IMR-90 (cell line): ENCODE measurements at regions not wholly inside any gene's neighbourhood (a gene's known extent, or its start where the extent isn't known, plus 50 kb on each side); places are given as distances from the start of the nearest gene placed in this dataset.
A peak's percentile ranks its signal among the peaks of the same experiment; 100 is the strongest.

Experiments used
- ATAC-seq: fragments of 200-7000 bp; cut with Tn5 transposase; 2 replicates; pipeline ENCODE4 v1.9.1; 2020; ENCODE audit warnings: low read depth, mild to moderate bottlenecking, moderate library complexity
- BruUV-seq: library from RNA; stranded (reverse); fragments of 400-500 nt; replicated peaks from 2 replicates; lab custom pipeline; 2021; lab: Mats Ljungman, UMichigan
- CTCF ChIA-PET: fragments of 300-600 bp; formaldehyde crosslinking; extraction: SDS; loops from one replicate; lab custom pipeline; 2021; ENCODE audit warnings: antibody characterized with exemption; lab: Yijun Ruan, JAX
- POLR2A ChIA-PET: fragments of 300-600 bp; sonication (Branson Sonifier 250); formaldehyde crosslinking; loops from one replicate; lab custom pipeline; 2022; ENCODE audit warnings: antibody characterized with exemption; ENCODE audit not compliant: unreplicated experiment; lab: Charles Lee
- DNase-seq: peaks from one replicate; pipeline ENCODE4 v3.0.0; 2013
- H2AFZ ChIP-seq: replicated peaks from 2 replicates; pipeline ENCODE3; 2013; ENCODE audit warnings: low read length, mild to moderate bottlenecking; ENCODE audit not compliant: poor library complexity
- H2AK5ac ChIP-seq: 2 replicates; pipeline ENCODE4 v1.6.1; 2013; ENCODE audit warnings: low read depth, low read length, inconsistent platforms
- H2AK9ac ChIP-seq: replicated peaks from 2 replicates; pipeline ENCODE3; 2013; ENCODE audit warnings: mild to moderate bottlenecking, low read depth, low read length, moderate library complexity; ENCODE audit not compliant: poor library complexity
- H2BK120ac ChIP-seq: 2 replicates; pipeline ENCODE4 v1.6.1; 2013; ENCODE audit warnings: low read depth, low read length, inconsistent platforms
- H2BK15ac ChIP-seq: 3 replicates; pipeline ENCODE4 v1.6.1; 2013; ENCODE audit warnings: low read depth, low read length, inconsistent platforms
- H2BK20ac ChIP-seq: 2 replicates; pipeline ENCODE4 v1.6.1; 2013; ENCODE audit warnings: low read depth, mild to moderate bottlenecking, inconsistent platforms, low read length, moderate library complexity
- H2BK5ac ChIP-seq: 2 replicates; pipeline ENCODE4 v1.6.1; 2013; ENCODE audit warnings: mild to moderate bottlenecking, low read depth, low read length, inconsistent platforms; ENCODE audit not compliant: poor library complexity, severe bottlenecking
- H3K14ac ChIP-seq: replicated peaks from 2 replicates; pipeline ENCODE4 v1.6.1; 2013; ENCODE audit warnings: low read depth, low read length, inconsistent platforms
- H3K18ac ChIP-seq: 2 replicates; pipeline ENCODE4 v1.6.1; 2013; ENCODE audit warnings: low read depth, low read length, control low read depth
- H3K23ac ChIP-seq: 2 replicates; pipeline ENCODE4 v1.6.1; 2013; ENCODE audit warnings: low read depth, low read length, inconsistent platforms
- H3K27ac ChIP-seq: 2 replicates; pipeline ENCODE4 v1.5.1; 2013; ENCODE audit warnings: mild to moderate bottlenecking, control low read depth, low read length; ENCODE audit not compliant: insufficient read depth
- H3K27me3 ChIP-seq: 2 replicates; pipeline ENCODE4 v1.6.1; 2013; ENCODE audit warnings: low read length; ENCODE audit not compliant: control insufficient read depth, insufficient read depth
- H3K36me3 ChIP-seq: 2 replicates; pipeline ENCODE4 v1.6.1; 2013; ENCODE audit warnings: low read length, mixed read lengths; ENCODE audit not compliant: control insufficient read depth, insufficient read depth
- H3K4ac ChIP-seq: 2 replicates; pipeline ENCODE4 v1.6.1; 2013; ENCODE audit warnings: low read depth, low read length, inconsistent platforms
- H3K4me1 ChIP-seq: 2 replicates; pipeline ENCODE4 v1.6.1; 2013; ENCODE audit warnings: low read length, mixed read lengths; ENCODE audit not compliant: control insufficient read depth, insufficient read depth
- H3K4me2 ChIP-seq: 2 replicates; pipeline ENCODE4 v1.6.1; 2013; ENCODE audit warnings: low read depth, mild to moderate bottlenecking, control low read depth, low read length, moderate library complexity
- H3K4me3 ChIP-seq: 2 replicates; pipeline ENCODE4 v1.5.1; 2013; ENCODE audit warnings: low read depth, mild to moderate bottlenecking, control low read depth, low read length, moderate library complexity; ENCODE audit not compliant: insufficient read depth
- H3K56ac ChIP-seq: 2 replicates; pipeline ENCODE4 v1.6.1; 2013; ENCODE audit warnings: low read length, inconsistent platforms; ENCODE audit not compliant: insufficient read depth; ENCODE audit errors: extremely low read depth
- H3K79me1 ChIP-seq, 2 experiments: 2 replicates each; pipeline ENCODE4 v1.6.1; 2013; ENCODE audit warnings: low read length in 2 of 2, inconsistent platforms in 1 of 2, low read depth in 1 of 2
- H3K9ac ChIP-seq: 2 replicates; pipeline ENCODE4 v1.6.1; 2013; ENCODE audit warnings: low read depth, low read length, control low read depth
- H3K9me1 ChIP-seq: 2 replicates; pipeline ENCODE4 v1.6.1; 2013; ENCODE audit warnings: low read length, inconsistent platforms; ENCODE audit not compliant: insufficient read depth
- H3K9me3 ChIP-seq: 2 replicates; pipeline ENCODE4 v1.6.1; 2013; ENCODE audit warnings: low read length; ENCODE audit not compliant: control insufficient read depth, insufficient read depth
- H4K20me1 ChIP-seq: 2 replicates; pipeline ENCODE4 v1.6.1; 2013; ENCODE audit warnings: low read length, inconsistent platforms; ENCODE audit not compliant: insufficient read depth
- H4K5ac ChIP-seq: 2 replicates; pipeline ENCODE4 v1.6.1; 2013; ENCODE audit warnings: mild to moderate bottlenecking, low read depth, low read length, control low read depth
- H4K8ac ChIP-seq, 2 experiments: 2 replicates each; pipeline ENCODE4 v1.6.1; 2013; ENCODE audit warnings: low read depth in 2 of 2, low read length in 2 of 2, control low read depth in 1 of 2, inconsistent platforms in 1 of 2
- H4K91ac ChIP-seq: 2 replicates; pipeline ENCODE4 v1.6.1; 2013; ENCODE audit warnings: low read depth, low read length, inconsistent platforms; ENCODE audit not compliant: insufficient read depth
- BHLHE40 ChIP-seq: fragments of 150-350 bp; IDR thresholded peaks from 2 replicates; pipeline ENCODE4 v1.6.1; 2016; ENCODE audit warnings: mild to moderate bottlenecking, low read depth, low read length
- CEBPB ChIP-seq: IDR thresholded peaks from 2 replicates; pipeline ENCODE4 v1.6.1; 2012; ENCODE audit warnings: low read depth, low read length, improper control_type of control experiment
- CHD1 ChIP-seq: IDR thresholded peaks from 2 replicates; pipeline ENCODE4 v1.6.1; 2012; ENCODE audit warnings: low read depth, low read length, improper control_type of control experiment
- FOS ChIP-seq: fragments of 150-350 bp; IDR thresholded peaks from 2 replicates; pipeline ENCODE4 v1.6.1; 2016; ENCODE audit warnings: low read depth, low read length
- MAFK ChIP-seq: IDR thresholded peaks from 2 replicates; pipeline ENCODE4 v1.6.1; 2012; ENCODE audit warnings: low read depth, low read length, improper control_type of control experiment
- MAZ ChIP-seq: IDR thresholded peaks from 2 replicates; pipeline ENCODE4 v1.6.1; 2012; ENCODE audit warnings: low read depth, mild to moderate bottlenecking, low read length, improper control_type of control experiment, moderate library complexity, borderline replicate concordance
- MXI1 ChIP-seq: IDR thresholded peaks from 2 replicates; pipeline ENCODE4 v1.6.1; 2012; ENCODE audit warnings: low read depth, mild to moderate bottlenecking, low read length, moderate library complexity, borderline replicate concordance
- NFE2L2 ChIP-seq: fragments of 150-350 bp; IDR thresholded peaks from 2 replicates; pipeline ENCODE4 v1.6.1; 2016; ENCODE audit warnings: low read depth, mild to moderate bottlenecking, low read length
- POLR2A ChIP-seq: IDR thresholded peaks from 2 replicates; pipeline ENCODE4 v1.6.1; 2012; ENCODE audit warnings: mild to moderate bottlenecking, low read depth, low read length
- RAD21 ChIP-seq: IDR thresholded peaks from 2 replicates; pipeline ENCODE4 v1.6.1; 2012; ENCODE audit warnings: low read length, improper control_type of control experiment
- RCOR1 ChIP-seq: IDR thresholded peaks from 2 replicates; pipeline ENCODE4 v1.6.1; 2012; ENCODE audit warnings: mild to moderate bottlenecking, low read length, improper control_type of control experiment; ENCODE audit not compliant: insufficient replicate concordance
- RFX5 ChIP-seq: IDR thresholded peaks from 2 replicates; pipeline ENCODE4 v1.8.0; 2012; ENCODE audit warnings: low read depth, mild to moderate bottlenecking, low read length, moderate library complexity
- SMC3 ChIP-seq: fragments of 150-350 bp; IDR thresholded peaks from 2 replicates; pipeline ENCODE4 v1.6.1; 2016; ENCODE audit warnings: low read depth, mild to moderate bottlenecking, antibody characterized with exemption, low read length, moderate library complexity
- WGBS, 2 experiments: methylation state at CpG; one replicate each; pipeline versions ENCODE4 v1.1.5 to v1.1.7; 2013; ENCODE audit warnings: missing lambda C conversion rate in 2 of 2; ENCODE audit not compliant: insufficient read length in 1 of 2; ENCODE audit errors: extremely low coverage in 2 of 2; 5-methylcytosine and 5-hydroxymethylcytosine counted together
- dilution Hi-C: fragments of 300-500 bp; cut with HindIII; formaldehyde crosslinking; loops from one replicate; pipeline ENCODE4 v1.14.3; 2018; ENCODE audit warnings: low sequenced_read_pairs; ENCODE audit not compliant: unreplicated experiment
- in situ Hi-C: fragments of 300-500 bp; cut with MboI; formaldehyde crosslinking; loops from 3 replicates; pipeline ENCODE4 v1.14.3; 2019; ENCODE audit warnings: low sequenced_read_pairs, inconsistent platforms, mixed read lengths
- intact Hi-C: fragments of 100-400 bp; cut with micrococcal nuclease; formaldehyde crosslinking; loops from 2 replicates; pipeline ENCODE4 v1.10.0; 2022
- TF ChIP-seq, protein P1 (sequence below): fragments of 150-350 bp; IDR thresholded peaks from 2 replicates; pipeline ENCODE4 v1.6.1; 2016; ENCODE audit warnings: low read depth, mild to moderate bottlenecking, low read length, moderate library complexity, borderline replicate concordance
- TF ChIP-seq, protein P2 (sequence below): fragments of 150-350 bp; IDR thresholded peaks from 2 replicates; pipeline ENCODE4 v1.6.1; 2017; ENCODE audit warnings: mild to moderate bottlenecking, antibody characterized with exemption, low read length, low read depth

DNA sequence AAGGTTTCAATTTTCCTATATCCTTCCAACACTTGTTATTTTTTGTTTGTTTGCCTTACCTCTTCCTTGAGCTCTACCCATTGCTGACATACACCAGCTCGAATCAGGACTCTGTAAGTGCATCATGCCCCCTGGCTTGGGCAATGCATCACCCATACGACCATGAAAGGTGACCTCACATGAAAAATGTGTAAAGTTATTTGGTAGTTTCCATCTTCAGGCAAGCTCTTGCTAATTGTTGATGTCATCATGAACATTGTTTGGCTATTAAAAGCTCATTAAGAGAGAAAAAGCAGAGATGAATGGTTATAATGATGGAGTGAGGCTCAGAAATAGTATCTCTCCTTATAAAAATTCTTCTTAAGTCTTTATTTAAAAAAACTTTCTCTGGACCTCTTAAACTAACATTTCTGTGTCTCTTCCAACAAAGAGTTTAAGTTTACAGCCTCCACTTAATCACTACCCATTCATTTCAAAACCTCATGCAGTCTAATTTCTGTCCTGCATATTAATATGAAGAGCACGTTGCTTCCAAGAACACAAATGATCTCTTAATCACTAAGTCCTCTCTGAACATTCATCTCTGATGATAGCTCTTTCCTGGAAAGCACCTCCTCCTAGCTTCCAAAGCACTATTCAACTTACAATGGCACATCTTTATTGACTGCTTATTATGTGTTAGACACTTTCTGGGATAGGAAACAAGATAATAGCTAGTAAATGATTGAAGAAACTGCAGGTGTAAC is 236.3 kb downstream of the NFKBIZ start (continued):
- TF ChIP-seq MAZ: no peak

DNA sequence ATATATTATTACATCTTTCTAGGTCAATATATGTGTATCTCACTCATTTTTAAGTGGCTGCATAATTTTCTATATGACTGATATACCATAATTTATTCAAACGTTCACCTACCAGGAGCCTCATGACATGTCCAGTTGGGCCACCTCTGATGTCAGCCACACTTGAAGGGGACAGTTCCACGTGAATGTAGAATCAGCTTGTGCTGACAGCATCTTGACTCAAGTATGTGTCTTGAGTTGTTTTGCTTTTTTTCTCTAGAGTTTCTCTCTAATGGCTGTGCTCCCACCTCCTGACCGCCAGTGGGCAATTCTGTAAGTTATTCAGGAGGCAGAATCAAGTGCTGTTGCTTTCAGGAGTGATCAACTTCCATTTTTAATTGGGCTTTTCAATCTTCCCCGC is 237.9 kb downstream of the NFKBIZ start:
- Histone ChIP-seq H3K9me1 (peaks cover 5% of the 10 kb centered on the region; the same call in 1 of the 2 replicates), H2AK5ac (peak overlapping the region; percentile 59), H4K91ac (peak overlapping the region; percentile 55; the same call in 1 of the 2 replicates), H2BK15ac (peak overlapping the region; percentile 97), H2AK9ac (no peak overlapping the region), H4K20me1 (no peaks in the 10 kb centered on the region; the same call in 1 of the 2 replicates), H3K4me1 (peaks cover 21% of the 10 kb centered on the region), H2AFZ (no peak overlapping the region), H4K5ac (peak overlapping the region; percentile 72; the same call in 1 of the 2 replicates), H2BK20ac (peak overlapping the region; percentile 70; the same call in 1 of the 2 replicates), H3K4me2 (no peak overlapping the region), H3K4me3 (no peak overlapping the region), H2BK120ac (peak overlapping the region; percentile 70; the same call in 1 of the 2 replicates), H3K4ac (peak overlapping the region; percentile 33; the same call in 1 of the 2 replicates), H3K9ac (no peak overlapping the region), H3K36me3 (no peaks in the 10 kb centered on the region), H3K23ac (no peak overlapping the region), H2BK5ac (peak overlapping the region; percentile 71), H3K27me3 (no peaks in the 10 kb centered on the region), H4K8ac (peak overlapping the region in 1 of 2 experiments; percentile 46; a peak in 1 of 4 replicates), H3K56ac (no peak overlapping the region), H3K9me3 (no peaks in the 10 kb centered on the region), H3K27ac (no peak overlapping the region), H3K14ac (peak overlapping the region; percentile 87), H3K18ac (peak overlapping the region; percentile 93; the same call in 1 of the 2 replicates), H3K79me1 (peaks cover 0 to 7% of the 10 kb centered on the region in 2 experiments; a peak in 1 of 4 replicates)
- WGBS, 2 experiments: no CpG with 5 or more reads among the region's 4 CpGs
- in situ Hi-C loops: no loop called here
- POLR2A ChIA-PET: no interaction called here
- no peak for ATAC-seq
- no TSS peak for BruUV-seq
- intact Hi-C loops: loop anchor here (5.0 kb wide), 1 partner anchor 220 kb away; no protein-coding TSS in a partner anchor
- DNase-seq: no peak
- CTCF ChIA-PET: no interaction called here
- dilution Hi-C loops: no loop called here
- TF ChIP-seq RAD21: no peak
- no peak for TF ChIP-seq FOS
- TF ChIP-seq RFX5: no peak
- no peak for TF ChIP-seq MXI1
- no peak for TF ChIP-seq RCOR1
- TF ChIP-seq BHLHE40: no peak
- no peak for TF ChIP-seq CEBPB
- TF ChIP-seq MAFK: no peak
- no peak for TF ChIP-seq POLR2A
- TF ChIP-seq, protein P1, sequence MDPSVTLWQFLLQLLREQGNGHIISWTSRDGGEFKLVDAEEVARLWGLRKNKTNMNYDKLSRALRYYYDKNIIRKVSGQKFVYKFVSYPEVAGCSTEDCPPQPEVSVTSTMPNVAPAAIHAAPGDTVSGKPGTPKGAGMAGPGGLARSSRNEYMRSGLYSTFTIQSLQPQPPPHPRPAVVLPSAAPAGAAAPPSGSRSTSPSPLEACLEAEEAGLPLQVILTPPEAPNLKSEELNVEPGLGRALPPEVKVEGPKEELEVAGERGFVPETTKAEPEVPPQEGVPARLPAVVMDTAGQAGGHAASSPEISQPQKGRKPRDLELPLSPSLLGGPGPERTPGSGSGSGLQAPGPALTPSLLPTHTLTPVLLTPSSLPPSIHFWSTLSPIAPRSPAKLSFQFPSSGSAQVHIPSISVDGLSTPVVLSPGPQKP: no peak
- no peak for TF ChIP-seq MAZ
- TF ChIP-seq NFE2L2: no peak
- no peak for TF ChIP-seq CHD1
- TF ChIP-seq, protein P2, sequence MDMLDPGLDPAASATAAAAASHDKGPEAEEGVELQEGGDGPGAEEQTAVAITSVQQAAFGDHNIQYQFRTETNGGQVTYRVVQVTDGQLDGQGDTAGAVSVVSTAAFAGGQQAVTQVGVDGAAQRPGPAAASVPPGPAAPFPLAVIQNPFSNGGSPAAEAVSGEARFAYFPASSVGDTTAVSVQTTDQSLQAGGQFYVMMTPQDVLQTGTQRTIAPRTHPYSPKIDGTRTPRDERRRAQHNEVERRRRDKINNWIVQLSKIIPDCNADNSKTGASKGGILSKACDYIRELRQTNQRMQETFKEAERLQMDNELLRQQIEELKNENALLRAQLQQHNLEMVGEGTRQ: no peak
- TF ChIP-seq SMC3: no peak
